ENCODE measurements at regions not wholly inside any gene's neighbourhood (a gene's known extent, or its start where the extent isn't known, plus 50 kb on each side); places are given as distances from the start of the nearest gene placed in this dataset.

GRCh38 chr1:232524056-232524455, 105.9 kb downstream of the SIPA1L2 start:
- Histone ChIP-seq H2BK15ac (ENCODE audit: low read length) (no peak overlapping the region), H2BK120ac (replicated peaks; ENCODE audit: low read depth, low read length) (no peak overlapping the region), H3K79me1 (ENCODE audit: low read depth, low read length) (no peaks in the 10 kb centered on the region), H3K14ac (ENCODE audit: insufficient read length) (no peak overlapping the region), H4K20me1 (replicated peaks in 1 of 2; ENCODE audit: control insufficient read depth in 1 of 2, insufficient read depth in 2 of 2, low read length in 2 of 2) (no peaks in the 10 kb centered on the region), H2BK5ac (ENCODE audit: low read depth, low read length) (no peak overlapping the region), H3K27ac (ENCODE audit: low read depth, low read length) (no peak overlapping the region), H3K79me2 (ENCODE audit: control insufficient read depth in 1 of 2, insufficient read depth in 2 of 2, low read length in 2 of 2) (no peaks in the 10 kb centered on the region), H4K8ac (ENCODE audit: extremely low read depth, insufficient read depth, low read length) (no peak overlapping the region), H3K23me2 (ENCODE audit: low read depth, low read length) (no peaks in the 10 kb centered on the region), H3K4me3 (ENCODE audit: extremely low read depth in 1 of 4, insufficient read depth in 2 of 4, low read depth in 3 of 4, low read length in 4 of 4) (no peak overlapping the region), H3K23ac (ENCODE audit: insufficient read length) (no peak overlapping the region), H2BK20ac (ENCODE audit: low read length) (no peak overlapping the region), H2BK12ac (ENCODE audit: low read depth, low read length) (no peak overlapping the region), H4K5ac (ENCODE audit: insufficient read length, low read depth, low read length) (no peak overlapping the region), H3K9me3 (ENCODE audit: insufficient read depth in 2 of 2, low read depth in 1 of 2, low read length in 1 of 2) (no peaks in the 10 kb centered on the region), H2AK5ac (ENCODE audit: low read depth, low read length) (no peak overlapping the region), H4K91ac (replicated peaks; ENCODE audit: insufficient read length, low read length) (no peak overlapping the region), H3K4me2 (ENCODE audit: insufficient read depth in 1 of 2, low read depth in 2 of 2, low read length in 2 of 2) (no peak overlapping the region), H3K56ac (replicated peaks; ENCODE audit: insufficient read length, low read depth, low read length) (no peak overlapping the region), H3K4me1 (replicated peaks in 1 of 4; ENCODE audit: control insufficient read depth in 3 of 4, insufficient read depth in 4 of 4, low read length in 3 of 4) (no peaks in the 10 kb centered on the region; a peak in 1 of 7 replicates), H3K18ac (ENCODE audit: extremely low read depth, low read length) (no peak overlapping the region), H2AFZ (ENCODE audit: low read length) (no peak overlapping the region), H3K9ac (replicated peaks in 1 of 4; ENCODE audit: extremely low read depth in 1 of 4, low read depth in 3 of 4, low read length in 3 of 4) (no peak overlapping the region), H3K36me3 (ENCODE audit: control insufficient read depth in 2 of 4, insufficient read depth in 4 of 4, low read length in 3 of 4) (no peaks in the 10 kb centered on the region), H3K4ac (replicated peaks; ENCODE audit: insufficient read length, low read depth, low read length) (no peak overlapping the region), H3K27me3 (replicated peaks in 1 of 4; ENCODE audit: control insufficient read depth in 3 of 4, extremely low read depth in 1 of 4, insufficient read depth in 3 of 4, low read length in 3 of 4) (no peaks in the 10 kb centered on the region)
- FAIRE-seq (no peak), DNase-seq (ENCODE audit: low read depth in 1 of 2, low spot score in 2 of 2) (no peak)
- WGBS, 2 experiments (ENCODE audit: extremely low coverage in 1 of 2, insufficient coverage in 1 of 2, insufficient read length in 1 of 2, insufficient replicate concordance in 2 of 2, low coverage in 1 of 2, low lambda C conversion rate in 2 of 2, missing lambda C conversion rate in 1 of 2): 92% methylated on average over 2 of the region's 2 CpGs; no CpG with 5 or more reads in 1 of the 2 experiments
- POLR2A ChIA-PET (ENCODE audit: partially characterized antibody): no interaction called here
- CTCF ChIA-PET (ENCODE audit: partially characterized antibody): no interaction called here
- TF ChIP-seq CHD7 (IDR thresholded peaks at IDR 0.05; ENCODE audit: insufficient replicate concordance, low read length): no peak

Data from H1 (cell line).